T follicular helper cell (primary cell): ENCODE measurements at regions not wholly inside any gene's neighbourhood (a gene's known extent, or its start where the extent isn't known, plus 50 kb on each side); places are given as distances from the start of the nearest gene placed in this dataset.

Source experiments
- DNase-seq: peaks from one replicate; pipeline ENCODE4 v3.0.0-alpha.2; 2020; ENCODE audit warnings: low read depth

- DNase-seq: no peak
Measured at GRCh38 chr6:119647309-119647708, 297.7 kb upstream of the MAN1A1 start.

DNA sequence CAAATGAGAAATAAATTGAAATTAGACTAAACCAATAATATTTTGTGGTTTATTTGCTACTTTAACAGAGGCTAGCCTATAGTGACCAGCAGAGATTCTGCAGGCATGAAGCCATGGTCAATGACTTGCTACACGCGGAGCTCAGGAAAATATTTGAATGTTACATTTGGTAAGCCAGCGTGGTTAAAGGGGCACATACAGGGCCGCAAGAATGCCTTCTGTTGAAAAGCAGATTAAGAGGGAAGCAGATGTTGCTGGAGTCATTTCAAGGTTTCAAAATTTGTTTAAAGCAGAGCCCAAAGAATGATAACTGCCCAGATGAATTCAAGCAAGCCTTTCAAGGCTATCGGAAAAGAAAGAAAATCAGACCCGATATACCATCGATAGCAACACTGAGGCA, 294.3 kb upstream of the MAN1A1 start:
- no peak for DNase-seq

DNA sequence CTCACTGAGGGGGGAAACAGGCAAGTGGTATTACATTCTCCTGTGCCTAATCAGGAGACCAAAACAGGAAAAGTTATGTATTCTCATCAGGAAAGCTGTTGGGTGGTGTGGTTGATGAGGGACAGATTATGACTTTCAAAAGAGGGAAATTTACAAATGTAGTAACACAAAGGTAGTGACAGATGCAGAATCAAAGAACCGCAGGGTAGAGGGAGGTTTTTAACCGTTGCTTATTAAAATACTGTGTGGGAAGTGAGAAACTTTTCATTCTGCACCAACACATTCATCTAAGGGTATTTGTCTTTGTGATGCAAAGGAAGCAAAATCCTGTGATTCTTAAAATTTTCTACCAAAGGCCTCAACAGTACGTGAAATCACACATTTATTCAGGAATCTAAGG, 288.2 kb upstream of the MAN1A1 start:
- DNase-seq: no peak

DNA sequence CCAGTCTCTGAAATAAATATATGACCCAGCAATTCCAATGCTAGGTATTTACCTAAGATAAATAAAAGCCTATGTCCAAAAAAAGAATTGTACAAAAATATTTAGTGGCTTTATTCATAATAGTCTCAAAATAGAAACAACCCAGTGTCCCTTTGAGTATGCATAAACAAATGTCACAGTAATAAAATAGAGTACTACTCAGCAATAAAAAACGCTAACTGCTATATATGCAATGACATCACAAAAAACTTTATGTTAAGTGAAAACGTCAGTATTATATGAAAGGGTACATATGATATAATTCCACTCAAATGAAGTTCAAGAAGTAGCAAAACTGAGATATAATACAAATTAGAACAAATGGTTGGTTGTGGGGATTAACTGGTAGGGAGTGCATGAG, 286.5 kb upstream of the MAN1A1 start:
- no peak for DNase-seq

- DNase-seq: no peak
Measured at GRCh38 chr6:119633461-119633860, 283.9 kb upstream of the MAN1A1 start.

DNA sequence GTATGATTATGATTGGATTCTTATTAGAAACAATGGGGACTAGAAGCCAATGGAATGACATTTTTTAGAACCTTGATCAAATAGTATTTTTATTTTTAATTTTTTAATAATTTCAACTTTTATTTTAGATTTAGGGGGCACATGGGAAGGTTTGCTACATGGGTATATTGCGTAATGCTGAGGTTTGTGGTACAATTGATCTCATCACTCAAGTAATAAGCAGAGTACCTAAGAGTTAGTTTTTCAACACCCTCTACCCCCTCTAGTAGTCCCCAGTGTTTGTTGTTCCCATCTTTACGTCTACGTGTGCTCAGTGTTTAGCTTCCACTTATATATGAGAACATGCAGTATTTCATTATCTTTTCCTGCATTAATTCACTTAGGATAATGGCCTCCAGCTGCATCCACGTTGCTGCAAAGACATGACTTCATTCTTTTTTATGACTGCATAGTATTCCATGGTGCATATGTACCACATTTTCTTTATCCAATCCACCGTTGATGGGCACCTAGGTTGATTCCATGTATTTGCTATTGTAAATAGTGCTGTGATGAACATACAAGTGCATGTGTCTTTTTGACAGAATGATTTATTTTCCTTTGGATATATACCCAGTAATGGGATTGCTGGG, 281.1 kb upstream of the MAN1A1 start:
- DNase-seq: no peak

- DNase-seq: no peak
Measured at GRCh38 chr6:119628691-119629594, 279.4 kb upstream of the MAN1A1 start.

GRCh38 chr6:119627908-119628669, 278.5 kb upstream of the MAN1A1 start:
- no peak for DNase-seq

GRCh38 chr6:119626884-119627619, 277.5 kb upstream of the MAN1A1 start:
- DNase-seq: no peak

DNA sequence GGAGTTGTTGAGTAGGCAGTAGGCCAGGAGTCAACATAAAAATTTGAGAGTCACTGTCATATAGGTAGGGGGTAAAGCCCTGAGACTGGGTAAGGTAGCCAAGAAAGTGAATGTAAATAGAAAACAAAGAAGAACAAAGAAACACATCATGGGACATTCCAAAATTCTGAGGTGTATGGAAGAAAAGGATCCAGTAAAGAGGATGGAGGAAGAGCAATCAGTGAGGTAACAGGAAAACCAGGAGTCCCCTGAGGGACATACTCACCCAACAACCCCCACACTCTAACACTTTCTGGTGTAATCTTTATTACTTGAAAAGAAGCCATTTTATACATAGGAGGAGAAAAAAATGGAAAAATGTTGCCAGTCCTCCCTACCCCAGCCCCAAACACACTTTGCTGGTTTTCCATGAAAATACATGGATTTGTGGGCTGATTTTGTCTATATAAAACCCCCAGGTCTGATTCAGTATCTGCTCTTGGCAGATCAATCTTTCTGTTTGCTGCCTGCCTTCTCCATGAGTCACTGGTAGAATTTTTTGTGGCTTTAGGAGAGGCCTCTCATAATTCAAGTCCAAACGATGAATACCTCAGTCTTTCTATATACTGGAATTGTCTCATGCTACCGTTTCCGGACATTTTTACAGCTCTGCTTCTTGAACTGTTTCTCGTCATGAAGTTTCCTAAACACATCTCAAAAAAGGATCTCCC, 271.4 kb upstream of the MAN1A1 start:
- no peak for DNase-seq

DNA sequence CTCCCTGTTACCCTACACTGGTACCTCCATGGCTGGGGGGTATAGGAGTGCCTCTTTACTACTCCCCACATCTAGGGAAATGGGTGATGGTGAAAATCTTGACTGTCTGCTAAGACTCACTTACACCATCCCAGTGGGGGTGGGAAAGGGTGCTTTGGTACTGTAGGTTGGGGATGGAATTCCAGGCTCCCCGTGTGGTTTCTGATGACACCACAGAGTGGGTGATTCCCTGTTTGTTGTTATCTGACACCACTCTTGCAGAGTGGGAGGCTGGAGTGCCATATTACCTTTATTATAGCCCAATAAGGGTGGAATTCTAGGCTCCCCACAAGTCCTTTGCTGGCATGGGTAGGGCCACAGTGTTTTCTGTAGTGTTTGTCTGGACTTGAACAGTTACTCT, 264.6 kb upstream of the MAN1A1 start:
- no peak for DNase-seq

DNA sequence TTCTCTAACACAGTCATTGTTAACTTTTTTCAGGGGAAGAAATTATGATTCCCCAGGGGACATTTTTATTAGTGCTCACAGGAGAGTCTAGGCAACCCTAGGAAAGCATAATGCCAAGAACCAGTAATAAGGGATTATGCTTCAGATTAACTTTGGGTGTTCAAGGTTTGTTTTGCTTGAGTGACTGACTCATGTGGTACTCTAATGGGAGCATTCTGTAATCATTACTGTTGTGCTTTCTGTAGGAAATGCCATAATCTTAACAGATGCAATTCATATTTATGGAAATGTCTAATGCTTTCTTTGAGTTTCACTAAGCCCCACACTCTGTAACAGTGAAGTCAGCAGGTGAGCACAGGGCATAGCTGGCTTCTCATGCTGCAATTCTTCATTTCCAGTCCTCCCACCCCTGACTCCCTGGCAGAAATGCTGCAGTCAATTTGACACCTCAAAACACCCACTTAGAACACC, 263.4 kb upstream of the MAN1A1 start:
- no peak for DNase-seq

GRCh38 chr6:119612176-119612891, 262.8 kb upstream of the MAN1A1 start:
- DNase-seq: no peak

DNA sequence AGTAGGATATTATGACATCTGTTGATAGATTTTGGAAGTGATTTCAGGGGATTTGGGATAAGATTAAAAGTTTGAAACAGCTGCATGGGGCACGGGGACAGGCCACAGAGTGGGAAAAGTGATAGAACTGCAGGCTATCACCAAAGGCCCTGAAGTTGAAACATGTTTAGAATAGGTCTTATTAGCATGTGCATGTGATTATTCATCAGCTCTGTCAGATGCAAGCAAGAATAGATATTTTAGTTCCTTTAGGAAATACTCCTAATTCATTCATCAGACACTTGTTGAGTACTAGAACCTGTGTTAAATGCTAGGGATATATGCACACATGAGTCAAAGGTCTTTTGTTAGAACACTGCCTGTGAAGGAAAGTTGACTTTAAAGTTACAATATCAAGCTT, 261.2 kb upstream of the MAN1A1 start:
- no peak for DNase-seq

DNA sequence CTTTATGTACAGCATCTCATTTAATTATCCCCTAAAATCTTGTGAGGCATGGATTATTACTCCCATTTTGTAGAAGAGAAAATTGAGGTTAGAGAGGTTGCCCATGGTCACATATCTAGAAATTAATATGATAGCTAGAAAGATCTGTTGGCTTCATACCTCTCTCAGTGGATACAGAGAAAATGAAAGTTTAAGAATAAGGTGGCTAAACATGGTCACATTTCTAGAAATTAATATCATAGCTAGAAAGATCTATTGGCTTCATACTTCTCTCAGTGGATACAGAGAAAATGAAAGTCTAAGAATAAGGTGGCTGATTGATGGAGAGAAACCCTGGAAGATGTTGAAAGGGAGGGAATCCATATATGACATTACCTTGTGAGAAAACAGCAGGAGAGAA, 260.7 kb upstream of the MAN1A1 start:
- no peak for DNase-seq

DNA sequence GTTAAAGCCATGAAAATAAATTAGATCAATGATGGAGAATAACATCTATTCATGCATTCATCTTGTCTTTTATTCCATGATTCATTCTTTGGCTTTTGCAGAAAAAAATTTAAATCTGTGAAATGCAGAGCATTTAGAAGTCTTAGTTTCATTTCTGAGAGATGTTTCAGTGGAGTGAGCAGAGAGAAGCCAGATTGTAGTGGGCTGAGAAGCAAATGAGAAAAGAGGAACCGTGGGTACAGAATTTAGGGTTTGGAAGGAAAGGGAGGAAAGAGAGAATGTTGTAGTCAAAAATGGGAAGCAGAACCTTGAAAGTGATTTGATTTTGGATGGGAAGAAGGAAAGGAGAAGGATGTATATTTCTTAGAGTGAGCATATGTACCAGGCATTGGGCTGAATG, 260.3 kb upstream of the MAN1A1 start:
- DNase-seq: no peak

- DNase-seq: no peak
Measured at GRCh38 chr6:119608994-119609393, 259.4 kb upstream of the MAN1A1 start.

DNA sequence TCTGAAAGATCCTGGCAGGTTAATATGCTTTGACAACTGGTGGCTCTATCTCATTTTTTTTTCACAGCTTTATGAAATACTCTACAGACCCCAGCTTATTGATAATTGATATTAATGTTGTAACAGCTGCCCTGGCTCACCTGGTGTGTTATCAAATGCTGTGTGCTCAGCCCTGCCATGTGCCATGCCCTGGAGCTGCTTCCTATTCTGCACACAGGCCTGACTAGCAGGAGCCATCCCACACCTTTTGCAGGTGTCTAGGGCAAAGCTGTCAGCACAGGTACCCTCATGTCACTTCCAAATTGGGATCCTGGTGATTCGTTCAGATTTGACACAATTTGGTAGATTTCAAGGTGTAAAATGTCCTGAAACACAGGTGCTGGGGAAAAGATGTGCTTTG, 254.6 kb upstream of the MAN1A1 start:
- no peak for DNase-seq

DNA sequence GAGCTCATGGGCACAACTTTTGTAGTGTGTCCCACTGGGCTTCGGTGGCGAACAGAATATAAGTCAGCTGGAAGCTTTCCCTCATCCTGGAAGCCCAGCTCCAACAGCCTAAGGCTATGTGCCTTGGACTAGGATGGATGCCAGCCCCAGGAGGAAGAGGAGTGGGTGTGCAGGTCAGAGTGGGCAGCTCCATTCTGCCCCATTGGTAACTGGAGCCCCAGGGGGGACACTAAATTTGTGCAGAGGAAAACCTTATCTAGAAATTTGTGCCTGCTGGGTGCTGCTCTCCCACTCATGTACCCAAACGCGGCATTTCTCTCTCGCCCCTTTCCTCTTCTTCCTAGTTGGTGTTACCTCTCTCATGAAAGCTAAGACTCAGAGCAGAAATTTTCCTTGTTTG, 253.9 kb upstream of the MAN1A1 start:
- no peak for DNase-seq
